IMR-90 (cell line): ENCODE measurements at regions not wholly inside any gene's neighbourhood (a gene's known extent, or its start where the extent isn't known, plus 50 kb on each side); places are given as distances from the start of the nearest gene placed in this dataset.

ENCODE experiments used
- ATAC-seq: fragments of 200-7000 bp; cut with Tn5 transposase; 2 replicates; pipeline ENCODE4 v1.9.1; 2020; ENCODE audit warnings: low read depth, mild to moderate bottlenecking, moderate library complexity
- BruUV-seq: library from RNA; stranded (reverse); fragments of 400-500 nt; replicated peaks from 2 replicates; lab custom pipeline; 2021; lab: Mats Ljungman, UMichigan
- CTCF ChIA-PET: fragments of 300-600 bp; formaldehyde crosslinking; extraction: SDS; loops from one replicate; lab custom pipeline; 2021; ENCODE audit warnings: antibody characterized with exemption; lab: Yijun Ruan, JAX
- POLR2A ChIA-PET: fragments of 300-600 bp; sonication (Branson Sonifier 250); formaldehyde crosslinking; loops from one replicate; lab custom pipeline; 2022; ENCODE audit warnings: antibody characterized with exemption; ENCODE audit not compliant: unreplicated experiment; lab: Charles Lee
- DNase-seq: peaks from one replicate; pipeline ENCODE4 v3.0.0; 2013
- H2AFZ ChIP-seq: replicated peaks from 2 replicates; pipeline ENCODE3; 2013; ENCODE audit warnings: low read length, mild to moderate bottlenecking; ENCODE audit not compliant: poor library complexity
- H2AK5ac ChIP-seq: 2 replicates; pipeline ENCODE4 v1.6.1; 2013; ENCODE audit warnings: low read depth, low read length, inconsistent platforms
- H2AK9ac ChIP-seq: replicated peaks from 2 replicates; pipeline ENCODE3; 2013; ENCODE audit warnings: mild to moderate bottlenecking, low read depth, low read length, moderate library complexity; ENCODE audit not compliant: poor library complexity
- H2BK120ac ChIP-seq: 2 replicates; pipeline ENCODE4 v1.6.1; 2013; ENCODE audit warnings: low read depth, low read length, inconsistent platforms
- H2BK15ac ChIP-seq: 3 replicates; pipeline ENCODE4 v1.6.1; 2013; ENCODE audit warnings: low read depth, low read length, inconsistent platforms
- H2BK20ac ChIP-seq: 2 replicates; pipeline ENCODE4 v1.6.1; 2013; ENCODE audit warnings: low read depth, mild to moderate bottlenecking, inconsistent platforms, low read length, moderate library complexity
- H2BK5ac ChIP-seq: 2 replicates; pipeline ENCODE4 v1.6.1; 2013; ENCODE audit warnings: mild to moderate bottlenecking, low read depth, low read length, inconsistent platforms; ENCODE audit not compliant: poor library complexity, severe bottlenecking
- H3K14ac ChIP-seq: replicated peaks from 2 replicates; pipeline ENCODE4 v1.6.1; 2013; ENCODE audit warnings: low read depth, low read length, inconsistent platforms
- H3K18ac ChIP-seq: 2 replicates; pipeline ENCODE4 v1.6.1; 2013; ENCODE audit warnings: low read depth, low read length, control low read depth
- H3K23ac ChIP-seq: 2 replicates; pipeline ENCODE4 v1.6.1; 2013; ENCODE audit warnings: low read depth, low read length, inconsistent platforms
- H3K27ac ChIP-seq: 2 replicates; pipeline ENCODE4 v1.5.1; 2013; ENCODE audit warnings: mild to moderate bottlenecking, control low read depth, low read length; ENCODE audit not compliant: insufficient read depth
- H3K27me3 ChIP-seq: 2 replicates; pipeline ENCODE4 v1.6.1; 2013; ENCODE audit warnings: low read length; ENCODE audit not compliant: control insufficient read depth, insufficient read depth
- H3K36me3 ChIP-seq: 2 replicates; pipeline ENCODE4 v1.6.1; 2013; ENCODE audit warnings: low read length, mixed read lengths; ENCODE audit not compliant: control insufficient read depth, insufficient read depth
- H3K4ac ChIP-seq: 2 replicates; pipeline ENCODE4 v1.6.1; 2013; ENCODE audit warnings: low read depth, low read length, inconsistent platforms
- H3K4me1 ChIP-seq: 2 replicates; pipeline ENCODE4 v1.6.1; 2013; ENCODE audit warnings: low read length, mixed read lengths; ENCODE audit not compliant: control insufficient read depth, insufficient read depth
- H3K4me2 ChIP-seq: 2 replicates; pipeline ENCODE4 v1.6.1; 2013; ENCODE audit warnings: low read depth, mild to moderate bottlenecking, control low read depth, low read length, moderate library complexity
- H3K4me3 ChIP-seq: 2 replicates; pipeline ENCODE4 v1.5.1; 2013; ENCODE audit warnings: low read depth, mild to moderate bottlenecking, control low read depth, low read length, moderate library complexity; ENCODE audit not compliant: insufficient read depth
- H3K56ac ChIP-seq: 2 replicates; pipeline ENCODE4 v1.6.1; 2013; ENCODE audit warnings: low read length, inconsistent platforms; ENCODE audit not compliant: insufficient read depth; ENCODE audit errors: extremely low read depth
- H3K79me1 ChIP-seq, 2 experiments: 2 replicates each; pipeline ENCODE4 v1.6.1; 2013; ENCODE audit warnings: low read length in 2 of 2, inconsistent platforms in 1 of 2, low read depth in 1 of 2
- H3K9ac ChIP-seq: 2 replicates; pipeline ENCODE4 v1.6.1; 2013; ENCODE audit warnings: low read depth, low read length, control low read depth
- H3K9me1 ChIP-seq: 2 replicates; pipeline ENCODE4 v1.6.1; 2013; ENCODE audit warnings: low read length, inconsistent platforms; ENCODE audit not compliant: insufficient read depth
- H3K9me3 ChIP-seq: 2 replicates; pipeline ENCODE4 v1.6.1; 2013; ENCODE audit warnings: low read length; ENCODE audit not compliant: control insufficient read depth, insufficient read depth
- H4K20me1 ChIP-seq: 2 replicates; pipeline ENCODE4 v1.6.1; 2013; ENCODE audit warnings: low read length, inconsistent platforms; ENCODE audit not compliant: insufficient read depth
- H4K5ac ChIP-seq: 2 replicates; pipeline ENCODE4 v1.6.1; 2013; ENCODE audit warnings: mild to moderate bottlenecking, low read depth, low read length, control low read depth
- H4K8ac ChIP-seq, 2 experiments: 2 replicates each; pipeline ENCODE4 v1.6.1; 2013; ENCODE audit warnings: low read depth in 2 of 2, low read length in 2 of 2, control low read depth in 1 of 2, inconsistent platforms in 1 of 2
- H4K91ac ChIP-seq: 2 replicates; pipeline ENCODE4 v1.6.1; 2013; ENCODE audit warnings: low read depth, low read length, inconsistent platforms; ENCODE audit not compliant: insufficient read depth
- BHLHE40 ChIP-seq: fragments of 150-350 bp; IDR thresholded peaks from 2 replicates; pipeline ENCODE4 v1.6.1; 2016; ENCODE audit warnings: mild to moderate bottlenecking, low read depth, low read length
- CEBPB ChIP-seq: IDR thresholded peaks from 2 replicates; pipeline ENCODE4 v1.6.1; 2012; ENCODE audit warnings: low read depth, low read length, improper control_type of control experiment
- CHD1 ChIP-seq: IDR thresholded peaks from 2 replicates; pipeline ENCODE4 v1.6.1; 2012; ENCODE audit warnings: low read depth, low read length, improper control_type of control experiment
- MAFK ChIP-seq: IDR thresholded peaks from 2 replicates; pipeline ENCODE4 v1.6.1; 2012; ENCODE audit warnings: low read depth, low read length, improper control_type of control experiment
- MXI1 ChIP-seq: IDR thresholded peaks from 2 replicates; pipeline ENCODE4 v1.6.1; 2012; ENCODE audit warnings: low read depth, mild to moderate bottlenecking, low read length, moderate library complexity, borderline replicate concordance
- NFE2L2 ChIP-seq: fragments of 150-350 bp; IDR thresholded peaks from 2 replicates; pipeline ENCODE4 v1.6.1; 2016; ENCODE audit warnings: low read depth, mild to moderate bottlenecking, low read length
- POLR2A ChIP-seq: IDR thresholded peaks from 2 replicates; pipeline ENCODE4 v1.6.1; 2012; ENCODE audit warnings: mild to moderate bottlenecking, low read depth, low read length
- RAD21 ChIP-seq: IDR thresholded peaks from 2 replicates; pipeline ENCODE4 v1.6.1; 2012; ENCODE audit warnings: low read length, improper control_type of control experiment
- RCOR1 ChIP-seq: IDR thresholded peaks from 2 replicates; pipeline ENCODE4 v1.6.1; 2012; ENCODE audit warnings: mild to moderate bottlenecking, low read length, improper control_type of control experiment; ENCODE audit not compliant: insufficient replicate concordance
- RFX5 ChIP-seq: IDR thresholded peaks from 2 replicates; pipeline ENCODE4 v1.8.0; 2012; ENCODE audit warnings: low read depth, mild to moderate bottlenecking, low read length, moderate library complexity
- SMC3 ChIP-seq: fragments of 150-350 bp; IDR thresholded peaks from 2 replicates; pipeline ENCODE4 v1.6.1; 2016; ENCODE audit warnings: low read depth, mild to moderate bottlenecking, antibody characterized with exemption, low read length, moderate library complexity
- WGBS, 2 experiments: methylation state at CpG; one replicate each; pipeline versions ENCODE4 v1.1.5 to v1.1.7; 2013; ENCODE audit warnings: missing lambda C conversion rate in 2 of 2; ENCODE audit not compliant: insufficient read length in 1 of 2; ENCODE audit errors: extremely low coverage in 2 of 2; 5-methylcytosine and 5-hydroxymethylcytosine counted together
- dilution Hi-C: fragments of 300-500 bp; cut with HindIII; formaldehyde crosslinking; loops from one replicate; pipeline ENCODE4 v1.14.3; 2018; ENCODE audit warnings: low sequenced_read_pairs; ENCODE audit not compliant: unreplicated experiment
- in situ Hi-C: fragments of 300-500 bp; cut with MboI; formaldehyde crosslinking; loops from 3 replicates; pipeline ENCODE4 v1.14.3; 2019; ENCODE audit warnings: low sequenced_read_pairs, inconsistent platforms, mixed read lengths
- intact Hi-C: fragments of 100-400 bp; cut with micrococcal nuclease; formaldehyde crosslinking; loops from 2 replicates; pipeline ENCODE4 v1.10.0; 2022
- TF ChIP-seq, protein P1 (sequence below): conservative IDR thresholded peaks from 2 replicates; pipeline ENCODE4 v1.5.1; 2012; ENCODE audit warnings: mild to moderate bottlenecking, low read depth, low read length, improper control_type of control experiment

DNA sequence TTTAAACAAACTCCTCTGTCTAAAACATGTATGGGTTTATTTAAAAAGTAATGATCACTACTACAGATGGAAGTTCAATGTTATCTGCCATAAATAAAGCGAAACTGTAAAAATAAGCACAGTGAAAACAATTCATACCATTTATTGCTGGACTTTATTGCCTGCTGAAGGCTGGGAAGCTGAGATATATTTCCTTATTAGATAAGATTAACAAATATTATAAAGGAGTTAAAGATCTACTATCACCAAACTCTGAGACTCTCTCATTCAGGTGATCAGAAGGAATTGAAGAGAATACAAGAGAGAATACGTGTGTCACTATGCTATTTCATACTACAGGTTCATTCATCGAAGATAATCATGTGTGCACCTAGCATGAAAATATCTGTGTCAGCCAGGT is 190.9 kb upstream of the ATP10B start:
- Histone ChIP-seq H4K8ac (no peak overlapping the region), H4K5ac (no peak overlapping the region), H3K9me1 (no peaks in the 10 kb centered on the region), H3K79me1 (no peaks in the 10 kb centered on the region), H2BK120ac (no peak overlapping the region), H2BK5ac (no peak overlapping the region), H2BK20ac (no peak overlapping the region), H2BK15ac (no peak overlapping the region), H3K4me3 (no peak overlapping the region), H3K27ac (no peak overlapping the region), H3K14ac (no peak overlapping the region), H3K9me3 (peaks cover 6% of the 10 kb centered on the region), H3K4me1 (no peaks in the 10 kb centered on the region), H3K4me2 (no peak overlapping the region), H3K27me3 (no peaks in the 10 kb centered on the region), H2AFZ (no peak overlapping the region), H3K56ac (no peak overlapping the region), H3K36me3 (no peaks in the 10 kb centered on the region), H2AK9ac (no peak overlapping the region), H3K18ac (no peak overlapping the region), H2AK5ac (no peak overlapping the region), H4K91ac (no peak overlapping the region), H3K23ac (no peak overlapping the region), H4K20me1 (no peaks in the 10 kb centered on the region), H3K9ac (no peak overlapping the region), H3K4ac (no peak overlapping the region)
- BruUV-seq = no TSS peak
- no CpG with 5 or more reads among the region's 3 CpGs for WGBS, 2 experiments
- dilution Hi-C loops = no loop called here
- in situ Hi-C loops = no loop called here
- TF ChIP-seq RFX5 (no peak), BHLHE40 (no peak), POLR2A (no peak), MXI1 (no peak), CEBPB (no peak), CHD1 (no peak), SMC3 (no peak), RAD21 (no peak), NFE2L2 (no peak), MAFK (no peak), RCOR1 (no peak)
- TF ChIP-seq, protein P1, sequence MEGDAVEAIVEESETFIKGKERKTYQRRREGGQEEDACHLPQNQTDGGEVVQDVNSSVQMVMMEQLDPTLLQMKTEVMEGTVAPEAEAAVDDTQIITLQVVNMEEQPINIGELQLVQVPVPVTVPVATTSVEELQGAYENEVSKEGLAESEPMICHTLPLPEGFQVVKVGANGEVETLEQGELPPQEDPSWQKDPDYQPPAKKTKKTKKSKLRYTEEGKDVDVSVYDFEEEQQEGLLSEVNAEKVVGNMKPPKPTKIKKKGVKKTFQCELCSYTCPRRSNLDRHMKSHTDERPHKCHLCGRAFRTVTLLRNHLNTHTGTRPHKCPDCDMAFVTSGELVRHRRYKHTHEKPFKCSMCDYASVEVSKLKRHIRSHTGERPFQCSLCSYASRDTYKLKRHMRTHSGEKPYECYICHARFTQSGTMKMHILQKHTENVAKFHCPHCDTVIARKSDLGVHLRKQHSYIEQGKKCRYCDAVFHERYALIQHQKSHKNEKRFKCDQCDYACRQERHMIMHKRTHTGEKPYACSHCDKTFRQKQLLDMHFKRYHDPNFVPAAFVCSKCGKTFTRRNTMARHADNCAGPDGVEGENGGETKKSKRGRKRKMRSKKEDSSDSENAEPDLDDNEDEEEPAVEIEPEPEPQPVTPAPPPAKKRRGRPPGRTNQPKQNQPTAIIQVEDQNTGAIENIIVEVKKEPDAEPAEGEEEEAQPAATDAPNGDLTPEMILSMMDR = no peak
- POLR2A ChIA-PET = no interaction called here
- DNase-seq (no peak), ATAC-seq (no peak)
- intact Hi-C loops = no loop called here
- CTCF ChIA-PET = no interaction called here
